Right lobe of liver (tissue), 6 donors: ENCODE measurements at regions not wholly inside any gene's neighbourhood (a gene's known extent, or its start where the extent isn't known, plus 50 kb on each side); places are given as distances from the start of the nearest gene placed in this dataset.
A peak's percentile ranks its signal among the peaks of the same experiment; 100 is the strongest.

Source experiments
- ATAC-seq, 4 donors: fragments of 200-7000 bp; cut with Tn5 transposase; one replicate each; pipeline ENCODE4 v1.9.1; 2020; ENCODE audit warnings: mild to moderate bottlenecking in 4 of 4, moderate library complexity in 4 of 4
- DNase-seq, 3 donors: peaks; one replicate each; pipeline ENCODE4 v3.0.0-alpha.2; 2020
- H3K27ac ChIP-seq, 3 donors: fragments of 200-600 bp; one replicate each; pipeline ENCODE4 v1.8.0; 2022
- H3K27me3 ChIP-seq, 2 donors: fragments of 200-600 bp; one replicate each; pipeline ENCODE4 v1.8.0; 2022
- H3K36me3 ChIP-seq, 4 donors: fragments of 200-600 bp; sonication (generic) in 1 of 4; one replicate each; pipeline versions ENCODE4 v1.5.1 to v1.8.0; 2017 to 2022; ENCODE audit warnings: control low read depth in 1 of 4
- H3K4me1 ChIP-seq, 4 donors: fragments of 200-600 bp; sonication (generic) in 1 of 4; one replicate each; pipeline versions ENCODE4 v1.5.1 to v1.8.0; 2017 to 2022; ENCODE audit warnings: control low read depth in 1 of 4
- H3K4me3 ChIP-seq, 3 donors: fragments of 200-600 bp; one replicate each; pipeline ENCODE4 v1.8.0; 2022
- H3K9me3 ChIP-seq, 4 donors: fragments of 200-600 bp; sonication (generic) in 1 of 4; one replicate each; pipeline versions ENCODE4 v1.5.1 to v1.8.0; 2017 to 2022; ENCODE audit warnings: control low read depth in 1 of 4
- CTCF ChIP-seq, 4 donors: fragments of 200-600 bp in 3 of 4; fragments of 450-650 bp in 1 of 4; IDR thresholded peaks; one replicate each; pipeline versions ENCODE4 v1.5.1 to v1.8.0; 2016 to 2022; ENCODE audit warnings: antibody characterized with exemption in 4 of 4, mild to moderate bottlenecking in 2 of 4
- POLR2A ChIP-seq: fragments of 450-650 bp; IDR thresholded peaks from one replicate; pipeline ENCODE4 v1.6.1; 2017; ENCODE audit warnings: antibody characterized with exemption, mild to moderate bottlenecking
- WGBS: methylation state at CpG from one replicate; pipeline ENCODE4 v1.1.6; 2018; ENCODE audit warnings: low coverage, low lambda C conversion rate; ENCODE audit not compliant: insufficient coverage; ENCODE audit errors: missing lambda C conversion rate; 5-methylcytosine and 5-hydroxymethylcytosine counted together
- intact Hi-C, 2 donors: fragments of 100-400 bp; cut with DNase I; formaldehyde crosslinking; loops; one replicate each; pipeline versions ENCODE4 v1.11.2 to v1.14.1; 2022
- donor health status: DM: no; HTN: yes; CAD: no.
- donor health status: DM: no; HTN: no; CAD: no.
- donor health status: DM: no; HTN: no; CAD: no.
- donor health status: DM: no; HTN: yes; CAD: no.
- donor health status: DM: no; HTN: yes; CAD: no.

DNA sequence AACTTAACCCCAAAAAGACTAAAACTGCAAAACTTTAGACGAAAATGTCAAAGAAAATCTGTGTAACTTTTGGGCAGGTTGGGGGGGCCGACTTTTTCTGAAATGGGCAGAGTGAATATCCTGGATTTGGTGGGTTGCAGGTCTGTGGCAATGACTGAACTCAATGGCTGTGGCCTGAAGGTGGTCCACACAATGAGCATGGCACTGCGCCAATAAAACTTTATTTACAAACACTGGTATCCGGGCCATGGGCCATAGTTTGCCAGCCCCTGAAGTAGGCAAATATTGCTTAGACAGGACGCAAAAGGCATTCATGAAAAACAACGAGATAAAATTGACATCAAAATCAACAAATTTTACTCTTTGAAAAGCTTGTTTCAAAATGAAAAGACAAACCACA is 66.2 kb downstream of the RTP5 start:
- no peak overlapping the region for H3K4me3 ChIP-seq
- H3K36me3 ChIP-seq = no peaks in the 10 kb centered on the region
- 51% methylated on average over 5 of the region's 6 CpGs for WGBS
- DNase-seq (peak in 1 of 3 donors; percentile 18), ATAC-seq (no peak)
- H3K4me1 ChIP-seq = no peaks in the 10 kb centered on the region
- intact Hi-C loops = no loop called here
- no peaks in the 10 kb centered on the region for H3K27me3 ChIP-seq
- H3K9me3 ChIP-seq = no peaks in the 10 kb centered on the region
- TF ChIP-seq CTCF (IDR thresholded peaks at IDR 0.05) (no peak), POLR2A (no peak)
- H3K27ac ChIP-seq = no peak overlapping the region

DNA sequence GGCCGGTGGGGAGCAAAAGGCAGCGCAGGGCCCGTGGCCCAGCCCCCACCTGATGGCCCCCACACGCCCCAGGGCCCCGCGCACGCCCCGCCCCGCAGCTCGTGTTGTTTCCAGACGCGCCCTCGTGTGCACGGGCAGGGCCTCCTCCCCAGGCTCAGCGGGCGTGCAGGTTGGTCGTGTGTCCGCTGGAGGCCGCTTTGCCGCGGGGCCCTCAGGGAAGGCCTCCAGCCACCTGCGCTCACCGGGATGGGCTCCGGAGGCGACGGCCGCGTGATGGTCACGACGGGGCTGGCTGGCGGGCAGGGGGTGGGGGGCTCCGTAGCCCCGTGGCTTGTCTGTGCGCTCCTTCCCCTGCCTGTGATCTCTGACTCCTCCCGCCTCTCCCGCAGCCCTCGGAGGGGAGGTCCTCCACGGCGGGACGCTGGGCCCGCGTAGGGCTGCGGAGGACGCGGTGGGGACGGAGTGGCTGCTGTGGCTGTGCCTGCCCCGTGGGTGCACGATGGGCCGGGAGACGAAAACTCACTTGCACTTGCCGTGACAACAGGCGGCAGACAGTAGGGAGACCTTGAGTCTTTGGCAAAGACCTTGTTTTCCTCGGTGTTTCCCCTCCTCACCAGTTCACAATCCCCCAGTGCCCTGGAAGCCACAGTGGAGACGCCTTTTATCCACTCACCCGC is 67.1 kb downstream of the RTP5 start:
- H3K36me3 ChIP-seq = no peaks in the 10 kb centered on the region
- no peaks in the 10 kb centered on the region for H3K9me3 ChIP-seq
- whole genome bisulfite sequencing = 91% methylated on average over 11 of the region's 55 CpGs
- DNase-seq (peak in 1 of 3 donors; percentile 39), ATAC-seq (no peak)
- H3K27me3 ChIP-seq = no peaks in the 10 kb centered on the region
- no peak for TF ChIP-seq POLR2A
- no peaks in the 10 kb centered on the region for H3K4me1 ChIP-seq
- intact Hi-C loops = no loop called here
- no peak overlapping the region for H3K4me3 ChIP-seq
- H3K27ac ChIP-seq = no peak overlapping the region

DNA sequence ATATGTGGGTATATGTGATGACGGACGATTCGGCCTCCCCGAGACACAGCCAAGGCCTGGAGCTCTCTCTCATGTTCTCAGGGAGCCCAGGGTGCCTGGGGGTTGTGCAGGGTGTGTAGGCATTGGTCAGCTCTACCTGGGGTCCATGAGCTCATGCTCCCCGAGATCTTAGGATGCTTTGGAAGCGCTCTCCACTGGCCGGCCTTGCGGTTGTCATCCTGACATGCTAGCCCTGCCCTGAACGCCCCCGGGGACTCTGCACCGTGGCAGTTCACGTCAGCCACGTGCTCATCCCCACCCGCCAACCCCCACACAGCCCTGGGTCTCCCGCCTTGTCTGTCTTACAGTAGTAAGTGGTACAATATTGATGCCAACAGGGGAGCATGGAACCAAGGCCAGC is 67.8 kb downstream of the RTP5 start:
- TF ChIP-seq CTCF (IDR thresholded peaks at IDR 0.05) = no peak
- no peak for TF ChIP-seq POLR2A
- Histone ChIP-seq H3K9me3 (no peaks in the 10 kb centered on the region), H3K4me3 (no peak overlapping the region), H3K4me1 (no peaks in the 10 kb centered on the region), H3K27ac (no peak overlapping the region), H3K36me3 (no peaks in the 10 kb centered on the region), H3K27me3 (no peaks in the 10 kb centered on the region)
- intact Hi-C loops = no loop called here
- WGBS = no CpG with 5 or more reads among the region's 15 CpGs
- DNase-seq (no peak), ATAC-seq (no peak)

GRCh38 chr2:241939541-241939940 is 70.0 kb downstream of the RTP5 start:
- intact Hi-C loops = no loop called here
- no peaks in the 10 kb centered on the region for H3K9me3 ChIP-seq
- no peak for DNase-seq
- no peaks in the 10 kb centered on the region for H3K27me3 ChIP-seq
- no peak overlapping the region for H3K27ac ChIP-seq
- H3K4me3 ChIP-seq = no peak overlapping the region
- WGBS = 77% methylated on average over 3 of the region's 7 CpGs
- TF ChIP-seq POLR2A (no peak), CTCF (IDR thresholded peaks at IDR 0.05) (no peak)
- peaks cover 0 to 6% (median 3%) of the 10 kb centered on the region in 4 donors for H3K4me1 ChIP-seq
- no peaks in the 10 kb centered on the region for H3K36me3 ChIP-seq
- no peak for ATAC-seq

DNA sequence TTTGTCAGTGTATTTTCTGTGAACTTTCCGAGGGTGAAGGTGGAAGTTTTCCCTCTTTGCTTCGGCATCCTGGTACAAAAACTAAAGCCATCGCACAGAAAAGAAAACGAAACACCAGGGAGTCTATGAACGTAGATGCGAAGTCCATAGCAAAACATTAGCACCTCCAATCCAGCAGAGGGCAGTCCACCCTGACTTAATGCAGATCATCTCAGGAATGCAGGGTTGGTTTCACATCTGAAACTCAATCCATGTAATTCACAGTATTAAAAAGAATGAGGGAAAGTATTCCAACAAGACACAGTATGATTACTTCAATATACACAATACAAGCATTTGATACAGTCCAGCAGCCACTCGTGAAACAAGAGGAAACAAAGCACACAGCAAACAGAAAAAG is 70.8 kb downstream of the RTP5 start:
- no peak for TF ChIP-seq POLR2A
- peak in 2 of 4 donors; percentile 8 to 26 for TF ChIP-seq CTCF (IDR thresholded peaks at IDR 0.05)
- Histone ChIP-seq H3K4me3 (no peak overlapping the region), H3K4me1 (peaks cover 0 to 6% (median 3%) of the 10 kb centered on the region in 4 donors), H3K27me3 (no peaks in the 10 kb centered on the region), H3K9me3 (no peaks in the 10 kb centered on the region), H3K27ac (no peak overlapping the region), H3K36me3 (no peaks in the 10 kb centered on the region)
- intact Hi-C loops = no loop called here
- DNase-seq (no peak), ATAC-seq (no peak)
- WGBS = 78% methylated on average over 6 of the region's 7 CpGs
